Fibroblast of villous mesenchyme (primary cell): ENCODE measurements at regions not wholly inside any gene's neighbourhood (a gene's known extent, or its start where the extent isn't known, plus 50 kb on each side); places are given as distances from the start of the nearest gene placed in this dataset.
"Not testable (repeated sequence)": the region's sequence is repeated elsewhere in the genome, so short reads cannot be mapped to it uniquely, and the experiment has no call there.

Experiments
- DNase-seq: peaks from one replicate; pipeline ENCODE4 v3.0.0-alpha.2; 2010; ENCODE audit warnings: low read depth
- H3K4me3 ChIP-seq: 2 replicates; pipeline ENCODE4 v1.5.1; 2011; ENCODE audit warnings: low read depth, mild to moderate bottlenecking, low read length
- CTCF ChIP-seq: IDR thresholded peaks from 2 replicates; pipeline ENCODE4 v1.5.1; 2012; ENCODE audit warnings: low read depth, mild to moderate bottlenecking, low read length; ENCODE audit not compliant: insufficient read depth

- no peak for TF ChIP-seq CTCF
- no peak for DNase-seq
- no peak overlapping the region for H3K4me3 ChIP-seq
Measured at GRCh38 chr13:20312292-20312691, 80.2 kb upstream of the GJB6 start.

GRCh38 chr13:20311596-20311995 is 79.5 kb upstream of the GJB6 start:
- H3K4me3 ChIP-seq, result no peak overlapping the region
- TF ChIP-seq CTCF, result no peak

GRCh38 chr13:20311022-20311421 is 78.9 kb upstream of the GJB6 start:
- H3K4me3 ChIP-seq, result no peak overlapping the region
- no peak for TF ChIP-seq CTCF
- DNase-seq, result no peak

More at GRCh38 chr13:20311596-20311995, 79.5 kb upstream of the GJB6 start:
- peak; percentile 30 for DNase-seq

GRCh38 chr13:20306039-20306438 is 73.9 kb upstream of the GJB6 start:
- DNase-seq, result no peak
- no peak overlapping the region for H3K4me3 ChIP-seq
- TF ChIP-seq CTCF, result no peak

- no peak for DNase-seq
- no peak overlapping the region for H3K4me3 ChIP-seq
- TF ChIP-seq CTCF, result no peak
Measured at GRCh38 chr13:20305587-20305986, 73.5 kb upstream of the GJB6 start.

- DNase-seq, H3K4me3 ChIP-seq: not testable (repeated sequence)
Measured at GRCh38 chr13:20304061-20304460, 71.9 kb upstream of the GJB6 start.

- TF ChIP-seq CTCF, result no peak
- no peak for DNase-seq
- no peak overlapping the region for H3K4me3 ChIP-seq
Measured at GRCh38 chr13:20303636-20304035, 71.5 kb upstream of the GJB6 start.
